H1 (cell line): ENCODE measurements at regions not wholly inside any gene's neighbourhood (a gene's known extent, or its start where the extent isn't known, plus 50 kb on each side); places are given as distances from the start of the nearest gene placed in this dataset.

Experiments
- CHD1 ChIP-seq: IDR thresholded peaks from 2 replicates; pipeline ENCODE4 v1.6.1; 2012; ENCODE audit warnings: low read depth, low read length, improper control_type of control experiment
- CHD2 ChIP-seq: IDR thresholded peaks from 2 replicates; pipeline ENCODE4 v1.6.1; 2012; ENCODE audit warnings: low read length, improper control_type of control experiment
- CHD7 ChIP-seq: fragments of 300-600 bp; sonication (generic); IDR thresholded peaks from 2 replicates; pipeline ENCODE4 v1.7.1; 2012; ENCODE audit warnings: low read length, moderate library complexity, mild to moderate bottlenecking, inconsistent platforms; ENCODE audit not compliant: insufficient replicate concordance
- CTCF ChIP-seq, 3 experiments: IDR thresholded peaks; 1 replicate in 2 of 3; 2 replicates in 1 of 3; pipeline versions ENCODE4 v1.5.1 to v1.6.1; 2011; ENCODE audit warnings: low read length in 3 of 3, mild to moderate bottlenecking in 3 of 3, inconsistent platforms in 2 of 3, low read depth in 1 of 3, moderate library complexity in 1 of 3; ENCODE audit not compliant: insufficient read depth in 1 of 3; ENCODE audit errors: control extremely low read depth in 1 of 3
- EP300 ChIP-seq, 2 experiments: IDR thresholded peaks; 1 replicate in 1 of 2; 2 replicates in 1 of 2; pipeline ENCODE4 v1.6.1; 2011 to 2012; ENCODE audit warnings: low read depth in 2 of 2, low read length in 2 of 2, mild to moderate bottlenecking in 2 of 2, borderline replicate concordance in 1 of 2, inconsistent platforms in 1 of 2, moderate library complexity in 1 of 2
- EZH2 ChIP-seq: fragments of 200-600 bp; sonication (generic); IDR thresholded peaks from 2 replicates; pipeline ENCODE4 v1.7.1; 2012; ENCODE audit warnings: low read depth, mild to moderate bottlenecking, moderate library complexity, low read length, inconsistent platforms; ENCODE audit not compliant: severe bottlenecking
- PHF8 ChIP-seq: fragments of 200-600 bp; sonication (generic); conservative IDR thresholded peaks from 2 replicates; pipeline ENCODE4 v1.7.1; 2012; ENCODE audit warnings: low read depth, mild to moderate bottlenecking, inconsistent platforms, low read length, moderate library complexity
- RFX5 ChIP-seq: IDR thresholded peaks from 2 replicates; pipeline ENCODE4 v1.6.1; 2011; ENCODE audit warnings: low read depth, low read length, improper control_type of control experiment, borderline replicate concordance

- TF ChIP-seq CTCF (IDR thresholded peaks at IDR 0.05; ENCODE audit: control extremely low read depth in 1 of 3, insufficient read depth in 1 of 3, low read depth in 1 of 3, low read length in 3 of 3), result no peak
- TF ChIP-seq EZH2, result no peak
- TF ChIP-seq RFX5, result no peak
- no peak for TF ChIP-seq PHF8
- TF ChIP-seq EP300 (IDR thresholded peaks at IDR 0.05; ENCODE audit: borderline replicate concordance in 1 of 2, low read depth in 2 of 2, low read length in 2 of 2), result no peak
- TF ChIP-seq CHD2, result no peak
- TF ChIP-seq CHD7, result no peak
- no peak for TF ChIP-seq CHD1
These were observed 285.5 kb downstream of the TEX13C start for GRCh38 chrX:125605145-125605544.
